Activated CD8-positive, alpha-beta T cell treated with anti-CD3 and anti-CD28 coated beads, Interleukin-2, amount 10 ng/mL, durations not matched to agents 7 days and 5 days (primary cell): ENCODE measurements at regions not wholly inside any gene's neighbourhood (a gene's known extent, or its start where the extent isn't known, plus 50 kb on each side); places are given as distances from the start of the nearest gene placed in this dataset.

Source experiments
- ATAC-seq: fragments of 150-1000 bp; cut with Tn5 transposase; one replicate; pipeline ENCODE4 v1.10.0; 2021; ENCODE audit warnings: moderate library complexity
- CTCF ChIA-PET: fragments of 350-600 bp; sonication (Branson Sonifier 250); formaldehyde crosslinking; loops from one replicate; lab custom pipeline; 2021; ENCODE audit warnings: antibody characterized with exemption; lab: Charles Lee
- POLR2A ChIA-PET: fragments of 350-600 bp; sonication (Branson Sonifier 250); formaldehyde crosslinking; loops from one replicate; lab custom pipeline; 2021; ENCODE audit warnings: antibody characterized with exemption; lab: Charles Lee
- DNase-seq: peaks from one replicate; pipeline ENCODE4 v3.0.0-alpha.2; 2020
- H3K27ac Mint-ChIP-seq: one replicate; pipeline ENCODE4 v1.8.0; 2021; ENCODE audit warnings: mild to moderate bottlenecking, mixed read lengths
- H3K27me3 Mint-ChIP-seq: one replicate; pipeline ENCODE4 v1.8.0; 2021; ENCODE audit warnings: low read depth, mixed read lengths
- H3K36me3 Mint-ChIP-seq: one replicate; pipeline ENCODE4 v1.8.0; 2021; ENCODE audit warnings: low read depth, mixed read lengths
- H3K4me1 Mint-ChIP-seq: one replicate; pipeline ENCODE4 v1.8.0; 2021; ENCODE audit warnings: low read depth, mixed read lengths
- H3K4me3 Mint-ChIP-seq: one replicate; pipeline ENCODE4 v1.8.0; 2021; ENCODE audit warnings: mild to moderate bottlenecking, mixed read lengths
- H3K9me3 Mint-ChIP-seq: one replicate; pipeline ENCODE4 v1.8.0; 2022; ENCODE audit warnings: mixed read lengths; ENCODE audit not compliant: insufficient read depth

GRCh38 chr4:100278567-100278966 is 88.3 kb upstream of the DDIT4L start:
- no peaks in the 10 kb centered on the region for H3K36me3 Mint-ChIP-seq
- DNase-seq (no peak), ATAC-seq (no peak)
- ChIA-PET POLR2A (no interaction called here), CTCF (no interaction called here)
- H3K27ac Mint-ChIP-seq = no peak overlapping the region
- no peaks in the 10 kb centered on the region for H3K4me1 Mint-ChIP-seq
- H3K9me3 Mint-ChIP-seq = no peaks in the 10 kb centered on the region
- no peak overlapping the region for H3K4me3 Mint-ChIP-seq
- H3K27me3 Mint-ChIP-seq = peaks cover 6% of the 10 kb centered on the region

- CTCF ChIA-PET = interaction anchor here (0.6 kb wide), 1 partner anchor 176 kb away, joined by 3 read pairs; no protein-coding TSS in a partner anchor
These were observed 79.2 kb upstream of the DDIT4L start for GRCh38 chr4:100269446-100269845.

GRCh38 chr4:100268789-100269188 is 78.5 kb upstream of the DDIT4L start:
- no peak for ATAC-seq
- no peaks in the 10 kb centered on the region for H3K36me3 Mint-ChIP-seq
- no peaks in the 10 kb centered on the region for H3K9me3 Mint-ChIP-seq
- no peak overlapping the region for H3K27ac Mint-ChIP-seq
- peaks cover 5% of the 10 kb centered on the region for H3K27me3 Mint-ChIP-seq
- ChIA-PET CTCF (interaction anchor here (0.6 to 1.0 kb wide), 2 partner anchors 11 to 175 kb away, joined by 3 read pairs; no protein-coding TSS in a partner anchor), POLR2A (no interaction called here)
- no peak overlapping the region for H3K4me3 Mint-ChIP-seq
- DNase-seq = no peak
- no peaks in the 10 kb centered on the region for H3K4me1 Mint-ChIP-seq

More at GRCh38 chr4:100269446-100269845, 79.2 kb upstream of the DDIT4L start:
- H3K27ac Mint-ChIP-seq = no peak overlapping the region
- no peak overlapping the region for H3K4me3 Mint-ChIP-seq
- no peaks in the 10 kb centered on the region for H3K36me3 Mint-ChIP-seq
- POLR2A ChIA-PET = no interaction called here
- ATAC-seq = no peak
- H3K4me1 Mint-ChIP-seq = no peaks in the 10 kb centered on the region
- H3K27me3 Mint-ChIP-seq = peaks cover 5% of the 10 kb centered on the region
- H3K9me3 Mint-ChIP-seq = no peaks in the 10 kb centered on the region
- no peak for DNase-seq

- ChIA-PET POLR2A (no interaction called here), CTCF (no interaction called here)
- Mint-ChIP-seq H3K36me3 (no peaks in the 10 kb centered on the region), H3K9me3 (no peaks in the 10 kb centered on the region), H3K4me1 (peaks cover 3% of the 10 kb centered on the region), H3K27ac (no peak overlapping the region), H3K4me3 (no peak overlapping the region), H3K27me3 (peaks cover 12% of the 10 kb centered on the region)
- ATAC-seq (no peak), DNase-seq (no peak)
These were observed 71.1 kb upstream of the DDIT4L start for GRCh38 chr4:100261346-100261745.

GRCh38 chr4:100258675-100259074 is 68.4 kb upstream of the DDIT4L start:
- peaks cover 3% of the 10 kb centered on the region for H3K4me1 Mint-ChIP-seq
- POLR2A ChIA-PET = no interaction called here
- peaks cover 10% of the 10 kb centered on the region for H3K27me3 Mint-ChIP-seq
- no peak for ATAC-seq
- CTCF ChIA-PET = interaction anchor here (1.5 kb wide), 1 partner anchor 165 kb away, joined by 3 read pairs; no protein-coding TSS in a partner anchor
- no peak for DNase-seq
- H3K27ac Mint-ChIP-seq = no peak overlapping the region
- H3K36me3 Mint-ChIP-seq = no peaks in the 10 kb centered on the region
- no peaks in the 10 kb centered on the region for H3K9me3 Mint-ChIP-seq
- no peak overlapping the region for H3K4me3 Mint-ChIP-seq

GRCh38 chr4:100257567-100257966 is 67.3 kb upstream of the DDIT4L start:
- peaks cover 3% of the 10 kb centered on the region for H3K4me1 Mint-ChIP-seq
- H3K27me3 Mint-ChIP-seq = peaks cover 10% of the 10 kb centered on the region
- no peak for DNase-seq
- no peak for ATAC-seq
- no peaks in the 10 kb centered on the region for H3K9me3 Mint-ChIP-seq
- ChIA-PET POLR2A (no interaction called here), CTCF (interaction anchor here (1.5 kb wide), 1 partner anchor 164 kb away, joined by 3 read pairs; no protein-coding TSS in a partner anchor)
- H3K4me3 Mint-ChIP-seq = no peak overlapping the region
- H3K27ac Mint-ChIP-seq = no peak overlapping the region
- H3K36me3 Mint-ChIP-seq = no peaks in the 10 kb centered on the region

GRCh38 chr4:100254237-100254636 is 64.0 kb upstream of the DDIT4L start:
- Mint-ChIP-seq H3K27ac (no peak overlapping the region), H3K27me3 (peaks cover 5% of the 10 kb centered on the region), H3K4me3 (no peak overlapping the region), H3K36me3 (no peaks in the 10 kb centered on the region), H3K9me3 (no peaks in the 10 kb centered on the region), H3K4me1 (peaks cover 3% of the 10 kb centered on the region)
- ATAC-seq (no peak), DNase-seq (no peak)
- ChIA-PET POLR2A (no interaction called here), CTCF (no interaction called here)

GRCh38 chr4:100248476-100248875 is 58.2 kb upstream of the DDIT4L start:
- Mint-ChIP-seq H3K4me3 (no peak overlapping the region), H3K9me3 (no peaks in the 10 kb centered on the region), H3K36me3 (no peaks in the 10 kb centered on the region), H3K4me1 (no peaks in the 10 kb centered on the region), H3K27ac (no peak overlapping the region), H3K27me3 (peaks cover 7% of the 10 kb centered on the region)
- DNase-seq (no peak), ATAC-seq (no peak)
- POLR2A ChIA-PET = no interaction called here
- CTCF ChIA-PET = no interaction called here

GRCh38 chr4:100246697-100247096 is 56.4 kb upstream of the DDIT4L start:
- DNase-seq (no peak), ATAC-seq (no peak)
- Mint-ChIP-seq H3K4me3 (no peak overlapping the region), H3K27me3 (peaks cover 7% of the 10 kb centered on the region), H3K36me3 (no peaks in the 10 kb centered on the region), H3K4me1 (no peaks in the 10 kb centered on the region), H3K27ac (no peak overlapping the region), H3K9me3 (no peaks in the 10 kb centered on the region)
- CTCF ChIA-PET = no interaction called here
- POLR2A ChIA-PET = no interaction called here

GRCh38 chr4:100244347-100244746 is 54.1 kb upstream of the DDIT4L start:
- H3K36me3 Mint-ChIP-seq = no peaks in the 10 kb centered on the region
- peaks cover 5% of the 10 kb centered on the region for H3K4me1 Mint-ChIP-seq
- CTCF ChIA-PET = no interaction called here
- no peak overlapping the region for H3K27ac Mint-ChIP-seq
- DNase-seq (no peak), ATAC-seq (no peak)
- peaks cover 7% of the 10 kb centered on the region for H3K27me3 Mint-ChIP-seq
- POLR2A ChIA-PET = no interaction called here
- no peak overlapping the region for H3K4me3 Mint-ChIP-seq
- H3K9me3 Mint-ChIP-seq = no peaks in the 10 kb centered on the region
